Skeletal muscle tissue (tissue), 3 donors: ENCODE measurements at regions not wholly inside any gene's neighbourhood (a gene's known extent, or its start where the extent isn't known, plus 50 kb on each side); places are given as distances from the start of the nearest gene placed in this dataset.
"Not testable (repeated sequence)": the region's sequence is repeated elsewhere in the genome, so short reads cannot be mapped to it uniquely, and the experiment has no call there.

Source experiments
- H3K27ac ChIP-seq: one replicate; pipeline ENCODE4 v1.7.0; 2013; ENCODE audit warnings: mild to moderate bottlenecking, low read depth, low read length, inconsistent platforms
- H3K27me3 ChIP-seq, 3 donors: one replicate each; pipeline ENCODE4 v1.7.0; 2013; ENCODE audit warnings: low read length in 3 of 3; ENCODE audit not compliant: control insufficient read depth in 3 of 3, insufficient read depth in 3 of 3
- H3K36me3 ChIP-seq, 3 donors: one replicate each; pipeline ENCODE4 v1.7.0; 2013; ENCODE audit warnings: low read length in 3 of 3; ENCODE audit not compliant: control insufficient read depth in 3 of 3, insufficient read depth in 3 of 3
- H3K4me1 ChIP-seq, 3 donors: one replicate each; pipeline ENCODE4 v1.7.0; 2013; ENCODE audit warnings: low read length in 3 of 3, mild to moderate bottlenecking in 3 of 3; ENCODE audit not compliant: control insufficient read depth in 3 of 3, insufficient read depth in 3 of 3
- H3K4me3 ChIP-seq, 3 donors: one replicate each; pipeline ENCODE4 v1.7.0; 2013; ENCODE audit warnings: low read length in 3 of 3
- H3K9ac ChIP-seq, 3 donors: one replicate each; pipeline ENCODE4 v1.7.0; 2013; ENCODE audit warnings: low read length in 3 of 3, mild to moderate bottlenecking in 3 of 3, moderate library complexity in 2 of 3, low read depth in 1 of 3
- H3K9me3 ChIP-seq, 3 donors: one replicate each; pipeline ENCODE4 v1.7.0; 2013; ENCODE audit warnings: low read length in 3 of 3; ENCODE audit not compliant: control insufficient read depth in 3 of 3
- donor health status: Osteomylitis.

DNA sequence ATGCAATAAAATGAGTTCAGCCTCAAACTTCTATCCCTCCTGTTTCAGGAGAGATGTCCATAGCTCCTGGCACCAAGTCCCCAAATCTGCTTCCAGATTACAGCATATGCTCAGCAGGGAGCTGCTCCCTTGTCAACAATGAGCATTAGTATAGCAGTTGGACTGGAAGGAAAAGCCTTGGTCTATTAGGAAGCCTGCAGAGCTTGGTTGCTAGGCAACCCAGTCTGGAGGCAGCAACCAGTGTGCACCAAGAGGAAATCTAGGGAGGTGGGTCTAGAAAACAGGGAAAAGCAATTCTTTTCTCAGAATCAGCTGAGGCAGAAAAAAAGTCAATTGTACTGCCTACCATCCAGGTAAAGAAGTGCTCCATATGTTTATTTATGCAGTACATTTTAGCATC, 229.5 kb upstream of the NMUR2 start:
- Histone ChIP-seq H3K27me3 (no peaks in the 10 kb centered on the region), H3K9ac (no peak overlapping the region), H3K4me1 (peaks cover 0 to 14% (median 0%) of the 10 kb centered on the region in 3 donors), H3K36me3 (no peaks in the 10 kb centered on the region), H3K27ac (no peak overlapping the region), H3K9me3 (no peaks in the 10 kb centered on the region), H3K4me3 (no peak overlapping the region)

GRCh38 chr5:152638996-152639552, 234.0 kb upstream of the NMUR2 start:
- Histone ChIP-seq H3K9me3 (no peaks in the 10 kb centered on the region), H3K27ac (no peak overlapping the region), H3K36me3 (no peaks in the 10 kb centered on the region), H3K4me3 (no peak overlapping the region), H3K9ac (no peak overlapping the region), H3K27me3 (no peaks in the 10 kb centered on the region), H3K4me1 (peaks cover 0 to under 1% (median 0%) of the 10 kb centered on the region in 3 donors)

- H3K27me3 ChIP-seq, result no peaks in the 10 kb centered on the region
- no peaks in the 10 kb centered on the region for H3K36me3 ChIP-seq
- no peak overlapping the region for H3K27ac ChIP-seq
- no peak overlapping the region for H3K9ac ChIP-seq
- no peak overlapping the region for H3K4me3 ChIP-seq
- no peaks in the 10 kb centered on the region for H3K4me1 ChIP-seq
- H3K9me3 ChIP-seq, result no peaks in the 10 kb centered on the region
Observed at GRCh38 chr5:152641970-152642805, 237.1 kb upstream of the NMUR2 start.

- no peaks in the 10 kb centered on the region for H3K4me1 ChIP-seq
- no peaks in the 10 kb centered on the region for H3K9me3 ChIP-seq
- H3K4me3 ChIP-seq, result no peak overlapping the region
- H3K36me3 ChIP-seq, result no peaks in the 10 kb centered on the region
- no peaks in the 10 kb centered on the region for H3K27me3 ChIP-seq
- H3K27ac ChIP-seq, result no peak overlapping the region
- no peak overlapping the region for H3K9ac ChIP-seq
Observed at GRCh38 chr5:152642880-152643279, 237.8 kb upstream of the NMUR2 start.

DNA sequence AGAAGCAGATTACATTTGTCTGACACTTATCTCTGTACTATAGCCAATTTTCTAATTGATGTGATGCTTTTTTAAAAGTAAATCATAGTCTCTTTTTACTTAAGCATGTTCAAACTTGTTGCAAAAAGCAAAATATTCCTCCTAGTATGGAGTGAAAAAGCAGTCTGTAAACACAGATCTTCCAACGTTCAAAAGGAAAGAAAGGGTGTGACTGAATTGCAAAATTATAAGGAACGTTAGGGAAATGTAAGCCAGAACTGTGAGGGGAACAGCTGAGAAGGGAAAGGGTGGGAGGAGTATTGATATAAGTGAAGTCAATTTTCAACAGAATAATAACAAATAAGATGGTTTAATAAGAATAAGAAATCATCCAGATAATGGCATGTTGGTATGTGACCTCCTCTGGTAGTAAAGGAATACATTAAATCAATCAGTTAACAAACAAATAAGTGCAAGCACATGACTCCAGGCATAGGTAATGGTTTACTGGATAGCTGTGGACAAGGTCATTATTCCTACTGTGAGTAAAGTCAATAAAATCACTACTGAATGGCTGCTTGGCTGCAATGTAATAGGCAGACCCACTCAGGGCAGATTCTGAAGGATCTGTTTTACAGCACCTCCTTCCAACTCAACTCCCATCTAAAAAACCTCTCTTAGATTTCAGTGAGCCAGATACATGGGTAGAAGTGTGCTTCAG, 239.1 kb upstream of the NMUR2 start:
- H3K9ac ChIP-seq, result no peak overlapping the region
- no peaks in the 10 kb centered on the region for H3K4me1 ChIP-seq
- H3K36me3 ChIP-seq, result no peaks in the 10 kb centered on the region
- H3K9me3 ChIP-seq, result no peaks in the 10 kb centered on the region
- H3K4me3 ChIP-seq, result no peak overlapping the region
- H3K27ac ChIP-seq, result no peak overlapping the region
- no peaks in the 10 kb centered on the region for H3K27me3 ChIP-seq

DNA sequence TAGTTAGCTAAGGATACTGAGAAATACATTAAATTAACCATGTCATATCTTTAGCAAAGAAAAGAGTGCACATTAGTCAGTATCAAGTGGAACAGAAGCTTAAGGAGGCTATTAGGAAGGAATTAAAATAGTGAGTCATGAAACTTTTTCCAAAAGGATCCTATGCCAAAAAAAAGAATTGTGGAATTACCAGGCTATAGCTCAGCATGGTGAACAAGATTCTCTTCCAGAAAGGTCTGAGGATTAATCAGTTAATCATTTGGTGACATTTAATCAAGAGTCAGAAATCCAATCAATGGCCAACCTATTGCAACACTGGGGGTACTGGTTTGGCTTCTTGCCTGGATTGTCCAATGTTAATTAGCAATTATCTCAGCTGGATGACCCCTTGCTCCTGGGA, 244.5 kb upstream of the NMUR2 start:
- H3K9ac ChIP-seq, result no peak overlapping the region
- H3K9me3 ChIP-seq, result no peaks in the 10 kb centered on the region
- H3K27me3 ChIP-seq, result no peaks in the 10 kb centered on the region
- H3K27ac ChIP-seq, result no peak overlapping the region
- H3K4me3 ChIP-seq, result no peak overlapping the region
- no peaks in the 10 kb centered on the region for H3K4me1 ChIP-seq
- H3K36me3 ChIP-seq, result no peaks in the 10 kb centered on the region

DNA sequence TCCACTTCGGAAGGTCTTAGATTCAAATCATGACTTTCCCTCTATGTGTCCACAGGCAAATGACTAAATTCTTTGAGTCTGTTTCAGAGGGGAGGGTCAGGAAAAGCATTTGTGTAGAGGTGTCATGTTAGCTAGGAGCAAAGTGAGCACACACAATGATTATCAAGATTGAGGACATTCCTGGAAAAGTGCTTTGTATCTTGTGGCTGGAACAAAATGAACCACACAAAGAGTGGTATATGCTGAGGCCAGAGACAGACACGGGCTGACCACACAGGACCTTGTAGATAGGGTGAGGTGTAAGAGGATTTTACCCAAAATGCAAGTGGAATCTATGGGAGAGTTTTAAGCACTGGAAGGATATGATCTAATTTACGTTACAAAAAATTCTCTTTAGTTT, 245.3 kb upstream of the NMUR2 start:
- H3K36me3 ChIP-seq, result no peaks in the 10 kb centered on the region
- no peaks in the 10 kb centered on the region for H3K4me1 ChIP-seq
- no peak overlapping the region for H3K9ac ChIP-seq
- H3K4me3 ChIP-seq, result no peak overlapping the region
- no peaks in the 10 kb centered on the region for H3K27me3 ChIP-seq
- no peak overlapping the region for H3K27ac ChIP-seq
- no peaks in the 10 kb centered on the region for H3K9me3 ChIP-seq

GRCh38 chr5:152659470-152659869, 254.4 kb upstream of the NMUR2 start:
- not testable (repeated sequence) for H3K9ac ChIP-seq, H3K4me1 ChIP-seq, H3K9me3 ChIP-seq, H3K4me3 ChIP-seq, H3K27me3 ChIP-seq, H3K36me3 ChIP-seq, H3K27ac ChIP-seq

DNA sequence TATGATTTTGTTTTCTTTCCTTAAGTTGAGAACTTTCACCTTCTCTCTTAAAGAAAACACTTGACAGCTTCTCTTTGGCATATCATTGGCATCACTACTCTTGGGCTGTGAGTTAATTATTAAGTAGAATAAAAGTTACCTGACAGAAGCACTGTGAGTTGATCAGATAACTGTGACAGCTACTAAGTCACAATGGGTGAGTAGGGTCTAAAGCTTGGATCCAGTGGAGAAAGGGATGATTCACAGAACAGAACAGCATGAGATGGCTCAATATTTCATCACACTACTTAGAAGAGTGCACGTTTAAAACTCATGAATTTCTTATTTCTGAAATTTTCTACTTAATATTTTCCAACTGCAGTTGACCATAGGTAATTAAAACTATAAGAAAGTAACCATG, 268.5 kb upstream of the NMUR2 start:
- no peaks in the 10 kb centered on the region for H3K9me3 ChIP-seq
- H3K27me3 ChIP-seq, result no peaks in the 10 kb centered on the region
- H3K9ac ChIP-seq, result no peak overlapping the region
- H3K36me3 ChIP-seq, result no peaks in the 10 kb centered on the region
- no peak overlapping the region for H3K27ac ChIP-seq
- no peak overlapping the region for H3K4me3 ChIP-seq
- no peaks in the 10 kb centered on the region for H3K4me1 ChIP-seq

GRCh38 chr5:152674403-152674802, 269.3 kb upstream of the NMUR2 start:
- no peaks in the 10 kb centered on the region for H3K4me1 ChIP-seq
- H3K9me3 ChIP-seq, result no peaks in the 10 kb centered on the region
- H3K27ac ChIP-seq, result no peak overlapping the region
- no peaks in the 10 kb centered on the region for H3K36me3 ChIP-seq
- H3K27me3 ChIP-seq, result no peaks in the 10 kb centered on the region
- no peak overlapping the region for H3K9ac ChIP-seq
- H3K4me3 ChIP-seq, result no peak overlapping the region
